ENCODE measurements at regions not wholly inside any gene's neighbourhood (a gene's known extent, or its start where the extent isn't known, plus 50 kb on each side); places are given as distances from the start of the nearest gene placed in this dataset.
A peak's percentile ranks its signal among the peaks of the same experiment; 100 is the strongest.

- TF ChIP-seq CTCF (IDR thresholded peaks at IDR 0.05; ENCODE audit: partially characterized antibody, unreplicated experiment) = no peak
- Mint-ChIP-seq H3K36me3 (ENCODE audit: unreplicated experiment) (peaks cover 11% of the 10 kb centered on the region), H3K4me3 (ENCODE audit: unreplicated experiment) (no peak overlapping the region)
Measured at GRCh38 chr4:154065368-154065767, 276.5 kb upstream of the SFRP2 start.

GRCh38 chr4:154064244-154064643 is 275.4 kb upstream of the SFRP2 start:
- H3K27me3 Mint-ChIP-seq (ENCODE audit: unreplicated experiment) = no peaks in the 10 kb centered on the region
- H3K27ac Mint-ChIP-seq (ENCODE audit: unreplicated experiment) = no peak overlapping the region
- peaks cover 11% of the 10 kb centered on the region for H3K36me3 Mint-ChIP-seq (ENCODE audit: unreplicated experiment)
- no peak for DNase-seq
- no peak overlapping the region for H3K4me3 Mint-ChIP-seq (ENCODE audit: unreplicated experiment)
- no peaks in the 10 kb centered on the region for H3K4me1 Mint-ChIP-seq (ENCODE audit: low read depth, unreplicated experiment)
- TF ChIP-seq CTCF (IDR thresholded peaks at IDR 0.05; ENCODE audit: partially characterized antibody, unreplicated experiment) = no peak
- H3K9me3 Mint-ChIP-seq (ENCODE audit: unreplicated experiment) = peaks cover 2% of the 10 kb centered on the region

More at GRCh38 chr4:154065368-154065767, 276.5 kb upstream of the SFRP2 start:
- no peaks in the 10 kb centered on the region for H3K27me3 Mint-ChIP-seq (ENCODE audit: unreplicated experiment)
- H3K4me1 Mint-ChIP-seq (ENCODE audit: low read depth, unreplicated experiment) = no peaks in the 10 kb centered on the region
- H3K27ac Mint-ChIP-seq (ENCODE audit: unreplicated experiment) = no peak overlapping the region
- peaks cover 2% of the 10 kb centered on the region for H3K9me3 Mint-ChIP-seq (ENCODE audit: unreplicated experiment)
- no peak for DNase-seq

GRCh38 chr4:154049457-154050181 is 260.7 kb upstream of the SFRP2 start:
- Mint-ChIP-seq H3K36me3 (ENCODE audit: unreplicated experiment) (no peaks in the 10 kb centered on the region), H3K9me3 (ENCODE audit: unreplicated experiment) (peaks cover 1% of the 10 kb centered on the region), H3K4me1 (ENCODE audit: low read depth, unreplicated experiment) (no peaks in the 10 kb centered on the region), H3K4me3 (ENCODE audit: unreplicated experiment) (no peak overlapping the region), H3K27me3 (ENCODE audit: unreplicated experiment) (no peaks in the 10 kb centered on the region), H3K27ac (ENCODE audit: unreplicated experiment) (no peak overlapping the region)
- TF ChIP-seq CTCF (IDR thresholded peaks at IDR 0.05; ENCODE audit: partially characterized antibody, unreplicated experiment) = no peak
- peak; percentile 61 for DNase-seq

GRCh38 chr4:154047733-154048132 is 258.9 kb upstream of the SFRP2 start:
- no peak overlapping the region for H3K27ac Mint-ChIP-seq (ENCODE audit: unreplicated experiment)
- H3K27me3 Mint-ChIP-seq (ENCODE audit: unreplicated experiment) = no peaks in the 10 kb centered on the region
- H3K4me3 Mint-ChIP-seq (ENCODE audit: unreplicated experiment) = no peak overlapping the region
- no peaks in the 10 kb centered on the region for H3K9me3 Mint-ChIP-seq (ENCODE audit: unreplicated experiment)
- H3K36me3 Mint-ChIP-seq (ENCODE audit: unreplicated experiment) = no peaks in the 10 kb centered on the region
- DNase-seq = no peak
- no peak for TF ChIP-seq CTCF (IDR thresholded peaks at IDR 0.05; ENCODE audit: partially characterized antibody, unreplicated experiment)
- no peaks in the 10 kb centered on the region for H3K4me1 Mint-ChIP-seq (ENCODE audit: low read depth, unreplicated experiment)

- Mint-ChIP-seq H3K27me3 (ENCODE audit: unreplicated experiment) (no peaks in the 10 kb centered on the region), H3K27ac (ENCODE audit: unreplicated experiment) (no peak overlapping the region), H3K9me3 (ENCODE audit: unreplicated experiment) (no peaks in the 10 kb centered on the region), H3K4me1 (ENCODE audit: low read depth, unreplicated experiment) (no peaks in the 10 kb centered on the region), H3K4me3 (ENCODE audit: unreplicated experiment) (no peak overlapping the region), H3K36me3 (ENCODE audit: unreplicated experiment) (no peaks in the 10 kb centered on the region)
- TF ChIP-seq CTCF (IDR thresholded peaks at IDR 0.05; ENCODE audit: partially characterized antibody, unreplicated experiment) = no peak
- DNase-seq = no peak
Measured at GRCh38 chr4:154044742-154045485, 256.0 kb upstream of the SFRP2 start.
